Naive B cell (primary cell): ENCODE measurements at regions not wholly inside any gene's neighbourhood (a gene's known extent, or its start where the extent isn't known, plus 50 kb on each side); places are given as distances from the start of the nearest gene placed in this dataset.

Source experiments
- ATAC-seq, 2 donors: fragments of 150-1000 bp; cut with Tn5 transposase; 2 replicates each; pipeline ENCODE4 v1.10.0; 2021; ENCODE audit warnings: low read depth in 2 of 2, mild to moderate bottlenecking in 2 of 2, moderate library complexity in 2 of 2
- DNase-seq: peaks from one replicate; pipeline ENCODE4 v3.0.0; 2022
- H3K27ac Mint-ChIP-seq, 6 donors: one replicate each; pipeline ENCODE4 v1.8.0; 2020 to 2022; ENCODE audit warnings: mild to moderate bottlenecking in 6 of 6, mixed read lengths in 6 of 6, moderate library complexity in 5 of 6, inconsistent platforms in 2 of 6
- H3K27me3 Mint-ChIP-seq, 3 donors: one replicate each; pipeline ENCODE4 v1.8.0; 2021 to 2022; ENCODE audit warnings: mixed read lengths in 3 of 3, mild to moderate bottlenecking in 1 of 3
- H3K36me3 Mint-ChIP-seq, 2 donors: one replicate each; pipeline ENCODE4 v1.8.0; 2020 to 2022; ENCODE audit warnings: mixed read lengths in 2 of 2, inconsistent platforms in 1 of 2, mild to moderate bottlenecking in 1 of 2
- H3K4me1 Mint-ChIP-seq, 3 donors: one replicate each; pipeline ENCODE4 v1.8.0; 2020 to 2022; ENCODE audit warnings: mixed read lengths in 3 of 3, inconsistent platforms in 1 of 3, mild to moderate bottlenecking in 1 of 3, moderate library complexity in 1 of 3
- H3K4me3 Mint-ChIP-seq, 8 donors: one replicate each; pipeline ENCODE4 v1.8.0; 2020 to 2022; ENCODE audit warnings: mild to moderate bottlenecking in 8 of 8, mixed read lengths in 8 of 8, moderate library complexity in 8 of 8, inconsistent platforms in 2 of 8
- H3K9me3 Mint-ChIP-seq, 7 donors: one replicate each; pipeline ENCODE4 v1.8.0; 2020 to 2022; ENCODE audit warnings: mixed read lengths in 7 of 7, mild to moderate bottlenecking in 5 of 7, inconsistent platforms in 2 of 7, moderate library complexity in 1 of 7

DNA sequence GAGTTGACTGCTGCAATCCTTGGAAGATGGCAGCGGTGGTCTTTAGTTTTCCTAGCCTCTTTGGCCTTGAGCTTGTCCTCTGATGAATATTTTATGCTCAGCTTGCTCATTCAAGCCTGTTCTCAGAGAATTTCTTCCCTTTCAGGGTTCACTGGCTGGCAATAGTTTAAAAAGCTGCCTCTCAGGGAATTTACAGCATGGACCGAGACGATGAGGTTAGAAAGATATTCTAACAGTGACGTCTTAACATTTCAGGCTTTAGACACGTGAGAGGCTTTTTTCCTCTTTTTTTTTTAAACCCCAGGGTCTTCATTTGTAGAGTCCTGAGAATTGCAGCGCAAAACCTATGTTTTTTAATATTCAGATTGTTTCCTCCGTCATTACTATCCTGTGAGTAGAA, 120.3 kb upstream of the CLSTN2 start:
- no peaks in the 10 kb centered on the region for H3K36me3 Mint-ChIP-seq
- H3K4me1 Mint-ChIP-seq = no peaks in the 10 kb centered on the region
- H3K4me3 Mint-ChIP-seq = no peak overlapping the region
- peaks cover 3 to 10% (median 8%) of the 10 kb centered on the region in 7 donors for H3K9me3 Mint-ChIP-seq
- no peak overlapping the region for H3K27ac Mint-ChIP-seq
- ATAC-seq (no peak), DNase-seq (no peak)
- H3K27me3 Mint-ChIP-seq = peaks cover 0 to 6% (median 0%) of the 10 kb centered on the region in 3 donors

DNA sequence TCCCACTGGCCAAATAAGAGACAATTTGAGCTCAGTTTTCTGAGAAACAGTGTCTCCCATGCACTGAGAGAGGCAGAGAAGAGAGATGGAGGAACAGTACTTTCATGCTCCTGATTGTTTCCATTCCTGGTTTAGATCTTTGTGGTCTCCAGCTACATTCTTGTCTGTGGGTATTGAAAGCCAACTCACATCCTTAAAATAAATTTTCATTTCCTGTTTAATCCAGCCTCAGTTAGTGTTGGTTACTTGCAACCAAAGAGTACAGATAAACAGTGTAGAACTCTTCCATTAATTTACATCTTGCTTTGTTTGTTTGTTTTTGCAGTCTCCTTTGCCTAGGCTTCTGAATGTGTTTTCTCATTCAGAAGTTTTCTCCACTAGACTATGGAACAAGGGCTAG, 123.7 kb upstream of the CLSTN2 start:
- H3K36me3 Mint-ChIP-seq = no peaks in the 10 kb centered on the region
- ATAC-seq = no peak

DNA sequence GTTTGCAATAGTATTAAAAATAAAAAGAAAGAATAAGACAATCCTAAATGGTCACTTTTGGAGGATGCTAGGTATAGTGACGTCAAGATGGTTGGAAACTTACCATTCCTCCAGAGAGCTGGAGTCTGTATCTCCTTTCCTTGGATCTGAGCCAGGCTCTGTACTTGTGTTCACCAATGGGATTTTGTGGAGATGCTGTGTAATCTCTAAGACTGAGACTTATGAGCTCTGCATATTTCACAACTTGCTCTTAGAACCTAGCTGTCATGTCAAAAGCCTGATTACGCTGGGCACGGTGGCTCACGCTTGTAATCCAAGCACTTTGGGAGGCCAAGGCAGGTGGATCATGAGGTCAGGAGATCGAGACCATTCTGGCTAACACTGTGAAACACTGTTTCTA, 126.8 kb upstream of the CLSTN2 start:
- Mint-ChIP-seq H3K9me3 (peaks cover 0 to 4% (median 0%) of the 10 kb centered on the region in 7 donors), H3K4me1 (no peaks in the 10 kb centered on the region), H3K36me3 (no peaks in the 10 kb centered on the region), H3K27me3 (no peaks in the 10 kb centered on the region), H3K4me3 (no peak overlapping the region), H3K27ac (no peak overlapping the region)
- DNase-seq = no peak
- ATAC-seq = no peak

More for the DNA sequence above, 123.7 kb upstream of the CLSTN2 start:
- Mint-ChIP-seq H3K27me3 (no peaks in the 10 kb centered on the region), H3K4me3 (no peak overlapping the region), H3K27ac (no peak overlapping the region), H3K9me3 (peaks cover 0 to 5% (median 0%) of the 10 kb centered on the region in 7 donors), H3K4me1 (no peaks in the 10 kb centered on the region)
- no peak for DNase-seq

DNA sequence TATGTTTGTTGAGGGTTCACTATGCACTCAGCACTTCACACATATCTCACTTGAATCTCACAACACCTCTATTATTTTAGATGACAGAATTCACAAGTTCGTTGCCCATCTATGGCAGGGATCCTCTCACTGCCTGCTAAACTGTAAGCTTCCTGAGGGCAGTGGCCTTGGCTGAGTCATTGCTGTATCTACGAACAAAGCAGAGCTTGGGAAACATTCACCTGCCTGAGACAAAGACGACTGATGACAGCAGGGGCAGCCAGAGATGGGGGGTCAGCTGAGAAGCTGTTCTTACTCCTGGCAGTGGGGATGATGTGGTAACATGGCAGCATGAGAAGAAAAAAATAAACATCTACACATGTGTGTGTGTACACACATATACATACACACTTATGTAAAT, 125.5 kb upstream of the NMNAT3 start:
- Mint-ChIP-seq H3K27me3 (no peaks in the 10 kb centered on the region), H3K4me3 (no peak overlapping the region), H3K9me3 (no peaks in the 10 kb centered on the region), H3K27ac (no peak overlapping the region), H3K4me1 (no peaks in the 10 kb centered on the region), H3K36me3 (no peaks in the 10 kb centered on the region)
- DNase-seq (no peak), ATAC-seq (no peak)

DNA sequence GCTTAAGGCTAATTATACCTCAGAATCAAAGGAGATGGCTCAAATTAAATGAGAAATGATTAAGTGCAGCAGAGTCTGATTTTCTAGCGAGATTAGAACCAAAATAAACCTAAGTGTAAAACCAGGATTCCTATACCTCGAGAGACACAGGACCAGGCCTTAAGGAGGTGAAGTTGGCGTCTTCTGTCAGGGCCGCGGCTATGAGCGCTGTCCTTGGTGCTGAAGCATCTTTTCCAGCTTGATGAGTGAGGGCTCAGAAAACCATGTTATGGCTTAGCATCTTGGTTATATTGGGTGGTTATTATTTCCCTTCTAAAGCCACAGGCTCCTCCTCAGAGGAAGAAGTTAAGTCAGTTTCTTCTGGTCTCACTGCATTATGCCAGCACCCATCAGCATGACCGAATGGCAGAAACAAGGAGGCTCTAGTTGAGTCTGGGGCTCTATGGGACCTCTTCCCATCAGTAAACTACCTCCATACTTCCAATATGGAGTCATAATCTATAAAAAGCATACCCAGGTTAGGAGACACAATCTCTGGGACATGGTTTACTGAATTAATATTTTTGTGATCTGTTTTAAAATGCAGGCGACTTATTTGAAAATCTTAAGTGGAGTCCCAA, 120.1 kb upstream of the NMNAT3 start:
- H3K4me1 Mint-ChIP-seq = no peaks in the 10 kb centered on the region
- no peak overlapping the region for H3K4me3 Mint-ChIP-seq
- H3K27me3 Mint-ChIP-seq = no peaks in the 10 kb centered on the region
- no peaks in the 10 kb centered on the region for H3K36me3 Mint-ChIP-seq
- H3K9me3 Mint-ChIP-seq = peaks cover 0 to 8% (median 3%) of the 10 kb centered on the region in 7 donors
- DNase-seq (no peak), ATAC-seq (no peak)
- no peak overlapping the region for H3K27ac Mint-ChIP-seq

DNA sequence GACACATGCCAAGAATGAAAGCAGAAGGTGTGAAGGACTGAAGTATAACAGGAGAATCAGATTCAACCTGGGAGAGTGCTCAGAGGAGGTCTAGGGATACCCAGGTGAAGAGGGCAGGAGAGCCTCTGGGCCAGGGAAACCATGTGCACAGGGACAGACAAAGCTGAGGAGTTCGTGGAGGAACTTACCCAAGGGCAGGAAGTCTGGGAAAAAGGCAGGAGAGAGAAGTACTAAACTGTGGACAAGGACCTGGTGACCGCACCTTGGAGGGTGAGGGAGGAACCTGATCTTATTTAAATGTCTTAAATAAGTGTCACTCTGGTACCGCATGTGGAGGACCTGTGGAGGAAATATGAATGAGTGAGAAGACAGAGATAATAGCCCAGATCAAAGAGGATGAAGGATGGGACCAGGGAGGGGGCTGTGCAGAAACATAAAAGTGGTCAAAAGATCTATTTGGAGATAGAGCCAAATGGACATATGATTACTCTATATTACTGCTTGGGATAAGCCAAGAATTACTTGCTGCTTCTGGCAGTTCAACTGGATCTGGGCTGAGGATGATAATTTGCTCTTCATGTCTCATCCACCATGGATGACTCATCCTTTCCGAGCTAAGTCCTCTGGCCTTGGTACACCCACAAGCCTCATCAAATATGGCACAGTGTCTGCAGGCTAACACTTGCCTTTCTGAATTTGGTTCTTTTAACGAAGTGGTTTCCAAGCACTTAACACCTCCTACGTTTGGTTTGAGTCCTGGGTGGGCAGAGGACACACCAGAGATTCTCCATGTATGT, 116.9 kb upstream of the NMNAT3 start:
- H3K4me3 Mint-ChIP-seq = no peak overlapping the region
- no peaks in the 10 kb centered on the region for H3K27me3 Mint-ChIP-seq
- no peak for DNase-seq
- H3K36me3 Mint-ChIP-seq = no peaks in the 10 kb centered on the region
- no peak for ATAC-seq
- H3K4me1 Mint-ChIP-seq = no peaks in the 10 kb centered on the region
- peaks cover 0 to 11% (median 7%) of the 10 kb centered on the region in 7 donors for H3K9me3 Mint-ChIP-seq
- H3K27ac Mint-ChIP-seq = no peak overlapping the region

DNA sequence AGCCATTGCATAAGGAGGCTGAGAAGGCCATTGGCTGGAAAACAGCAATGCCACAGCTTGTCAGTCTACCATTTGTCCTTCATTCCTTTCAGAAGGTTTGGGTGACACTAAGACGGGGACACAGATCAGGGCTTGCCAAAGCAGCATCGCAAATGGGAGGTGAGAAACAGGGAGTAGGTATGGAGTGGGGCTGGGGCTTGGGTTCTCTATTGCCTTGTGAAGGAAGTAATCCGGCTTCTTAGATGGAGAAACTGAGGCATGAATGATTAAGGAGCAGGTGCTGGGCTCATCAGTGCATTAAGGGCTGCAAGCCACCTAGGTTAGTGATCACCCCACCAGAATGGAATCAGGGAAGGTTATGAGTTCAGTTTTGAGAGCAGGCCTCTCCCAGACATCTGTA, 115.6 kb upstream of the NMNAT3 start:
- no peak overlapping the region for H3K27ac Mint-ChIP-seq
- H3K27me3 Mint-ChIP-seq = peaks cover 0 to under 1% (median 0%) of the 10 kb centered on the region in 3 donors
- H3K36me3 Mint-ChIP-seq = no peaks in the 10 kb centered on the region
- no peak overlapping the region for H3K4me3 Mint-ChIP-seq
- DNase-seq (no peak), ATAC-seq (no peak)
- H3K9me3 Mint-ChIP-seq = peaks cover 0 to 14% (median 7%) of the 10 kb centered on the region in 7 donors
- H3K4me1 Mint-ChIP-seq = no peaks in the 10 kb centered on the region

DNA sequence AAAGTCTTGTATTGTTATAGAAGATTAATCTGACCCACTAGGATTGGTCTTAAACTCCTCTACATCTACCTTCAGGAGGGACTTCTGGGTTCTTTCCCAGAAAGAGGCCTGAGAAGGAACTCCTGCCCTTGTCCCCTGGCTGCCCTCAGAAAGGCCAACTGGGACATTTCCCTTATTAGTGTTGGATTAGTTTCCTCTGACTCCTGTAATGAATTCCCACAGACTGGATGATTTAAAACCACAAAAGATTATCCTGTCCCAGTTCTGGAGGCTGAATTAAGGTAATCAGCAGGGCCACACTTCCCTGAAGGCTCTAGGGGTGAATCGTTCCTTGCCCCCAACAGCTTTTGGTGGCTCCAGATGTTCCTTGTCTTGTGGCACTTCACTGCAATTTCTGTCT, 102.8 kb upstream of the NMNAT3 start:
- H3K4me3 Mint-ChIP-seq = no peak overlapping the region
- H3K9me3 Mint-ChIP-seq = peaks cover 0 to 4% (median 0%) of the 10 kb centered on the region in 7 donors
- H3K36me3 Mint-ChIP-seq = no peaks in the 10 kb centered on the region
- ATAC-seq (no peak), DNase-seq (no peak)
- no peak overlapping the region for H3K27ac Mint-ChIP-seq
- no peaks in the 10 kb centered on the region for H3K4me1 Mint-ChIP-seq
- H3K27me3 Mint-ChIP-seq = peaks cover 0 to 14% (median 0%) of the 10 kb centered on the region in 3 donors

DNA sequence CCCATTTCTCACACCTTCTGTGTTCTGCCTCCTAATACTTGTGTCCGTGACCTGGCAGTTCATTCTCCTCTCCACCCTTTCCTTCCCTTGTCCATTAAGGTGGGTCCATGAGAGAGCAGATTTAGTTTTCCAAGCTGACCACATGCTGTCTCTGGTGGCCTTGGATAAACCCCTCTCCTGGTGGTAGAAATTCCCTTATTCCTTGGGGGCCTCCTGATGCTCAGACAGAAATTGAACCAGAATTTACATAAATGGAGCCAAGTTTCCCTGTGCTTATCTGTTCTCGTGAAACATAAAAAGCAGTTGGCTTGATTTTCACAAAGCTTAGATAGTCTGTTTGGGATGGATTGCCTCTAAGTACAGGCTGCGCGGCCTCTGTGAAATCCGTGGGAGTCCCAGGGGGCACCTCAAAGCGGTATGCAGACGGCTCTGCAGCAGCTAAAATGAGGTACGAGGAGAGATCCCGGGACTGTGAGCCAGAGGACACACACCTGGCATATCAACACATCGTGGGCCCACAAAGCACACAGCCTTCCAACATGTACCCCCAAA, 101.0 kb upstream of the NMNAT3 start:
- Mint-ChIP-seq H3K4me1 (no peaks in the 10 kb centered on the region), H3K4me3 (no peak overlapping the region)

DNA sequence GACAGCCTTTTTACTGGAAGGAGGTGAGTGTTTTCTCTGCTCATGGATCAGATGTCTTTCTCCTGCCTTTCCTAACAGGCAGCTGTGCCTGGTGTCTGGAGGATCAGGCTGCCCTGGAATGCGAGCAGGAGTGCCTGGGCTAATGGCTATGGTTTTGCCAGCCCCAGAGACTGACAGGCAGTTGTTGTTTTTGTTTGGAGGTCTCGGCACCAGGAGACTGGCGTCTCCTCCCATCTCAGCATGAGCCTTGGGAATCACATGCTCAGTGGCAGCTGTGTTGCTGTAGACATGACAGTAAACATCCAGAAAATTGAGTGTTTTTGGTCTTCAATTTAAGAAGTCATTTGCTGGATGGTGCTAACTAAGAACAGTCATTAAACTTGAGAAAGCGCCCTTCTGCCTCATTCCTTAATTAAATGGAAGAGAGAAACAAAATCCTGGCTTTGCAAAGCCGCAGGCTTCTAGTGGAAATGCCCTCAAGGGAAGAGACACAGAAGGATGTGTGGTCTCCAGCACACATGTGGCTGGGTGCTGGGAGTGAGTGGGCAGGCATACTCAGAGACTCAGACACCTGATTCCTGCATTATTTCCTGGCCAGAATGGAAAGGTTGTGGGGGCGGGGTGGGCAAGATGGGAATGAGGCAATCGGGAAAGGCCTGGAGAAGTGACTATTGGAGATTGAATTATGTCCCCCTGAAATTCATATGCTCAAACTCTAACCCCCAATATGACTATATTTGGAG, 97.0 kb upstream of the NMNAT3 start:
- no peak for DNase-seq
- H3K4me3 Mint-ChIP-seq = no peak overlapping the region
- ATAC-seq = no peak
- no peaks in the 10 kb centered on the region for H3K4me1 Mint-ChIP-seq
- H3K27me3 Mint-ChIP-seq = peaks cover 4 to 11% (median 11%) of the 10 kb centered on the region in 3 donors
- H3K36me3 Mint-ChIP-seq = no peaks in the 10 kb centered on the region
- peaks cover 0 to 8% (median 0%) of the 10 kb centered on the region in 7 donors for H3K9me3 Mint-ChIP-seq
- H3K27ac Mint-ChIP-seq = no peak overlapping the region

More for the DNA sequence above, 101.0 kb upstream of the NMNAT3 start:
- Mint-ChIP-seq H3K27ac (no peak overlapping the region), H3K27me3 (peaks cover 0 to 9% (median 0%) of the 10 kb centered on the region in 3 donors), H3K9me3 (peaks cover 0 to 3% (median 0%) of the 10 kb centered on the region in 7 donors), H3K36me3 (no peaks in the 10 kb centered on the region)
- ATAC-seq (no peak), DNase-seq (no peak)

DNA sequence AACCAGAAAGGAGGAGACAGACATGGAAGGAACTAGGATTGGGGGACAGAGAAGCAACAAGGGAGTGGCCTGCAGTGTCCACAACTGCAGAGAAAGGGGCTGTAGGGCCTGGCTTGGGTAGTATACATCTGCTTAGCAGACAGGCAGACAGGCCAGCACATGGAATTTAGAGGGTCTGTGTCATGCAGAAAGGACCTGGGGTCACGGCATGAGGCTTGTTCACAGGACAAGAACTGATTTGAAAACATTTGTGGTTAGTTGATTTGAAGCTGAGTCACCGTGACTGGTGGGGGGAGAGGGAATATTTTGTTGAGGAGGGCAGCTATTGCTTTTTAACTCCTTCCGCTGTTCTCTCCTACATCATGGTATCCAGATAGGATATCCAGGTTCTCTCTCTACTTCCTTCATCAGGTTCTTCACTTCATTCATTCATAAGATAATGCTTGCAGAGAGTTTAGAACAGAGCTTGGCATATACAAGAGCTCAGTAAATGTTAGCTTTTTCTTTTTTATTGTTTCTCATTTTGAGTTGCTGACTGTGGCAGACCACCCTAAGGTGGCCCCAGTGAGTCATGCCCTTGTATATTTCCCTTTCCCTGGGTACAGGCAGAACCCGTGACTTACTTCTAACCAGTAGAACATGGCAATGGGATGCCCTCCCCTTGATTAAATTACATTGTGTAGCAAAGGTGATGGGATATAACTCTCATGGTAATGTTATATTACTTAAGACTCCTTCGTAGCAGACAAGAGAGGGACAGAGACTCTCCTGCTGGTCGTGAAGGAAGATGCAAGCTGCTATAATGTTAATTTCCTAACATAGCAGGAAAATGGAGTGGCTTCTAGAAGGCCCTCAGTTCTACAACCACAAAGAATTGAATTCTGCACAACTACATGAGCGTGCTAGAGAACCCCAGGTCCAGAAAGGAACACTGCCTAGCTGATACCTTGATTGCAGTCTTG, 95.0 kb upstream of the NMNAT3 start:
- no peak overlapping the region for H3K4me3 Mint-ChIP-seq
- H3K36me3 Mint-ChIP-seq = no peaks in the 10 kb centered on the region
- peaks cover 0 to 7% (median 0%) of the 10 kb centered on the region in 7 donors for H3K9me3 Mint-ChIP-seq
- no peak overlapping the region for H3K27ac Mint-ChIP-seq
- no peak for DNase-seq
- no peaks in the 10 kb centered on the region for H3K4me1 Mint-ChIP-seq
- H3K27me3 Mint-ChIP-seq = peaks cover 4 to 14% (median 11%) of the 10 kb centered on the region in 3 donors
- no peak for ATAC-seq

DNA sequence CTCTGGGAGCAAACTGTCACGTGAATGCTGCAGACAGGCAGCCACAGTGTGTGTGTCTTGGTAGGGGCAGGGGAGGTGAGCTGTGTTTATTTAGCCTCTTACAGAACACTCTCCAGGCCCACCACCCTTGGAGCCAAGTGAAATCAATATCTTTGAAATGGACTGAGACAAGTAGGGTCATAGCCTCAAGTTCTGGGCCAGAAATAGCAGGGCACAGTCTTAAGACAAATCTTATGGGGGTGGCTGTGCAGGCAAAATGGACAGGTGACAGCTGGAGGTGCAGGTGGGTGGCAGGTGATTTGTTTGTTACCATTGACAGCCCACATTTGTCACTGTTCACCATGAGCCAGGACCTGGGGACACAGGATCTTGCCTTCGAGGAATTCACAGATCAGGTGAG, 93.6 kb upstream of the NMNAT3 start:
- no peak for DNase-seq

More for the DNA sequence above, 93.6 kb upstream of the NMNAT3 start:
- H3K27me3 Mint-ChIP-seq = peaks cover 4 to 11% (median 9%) of the 10 kb centered on the region in 3 donors
- no peaks in the 10 kb centered on the region for H3K36me3 Mint-ChIP-seq
- no peak overlapping the region for H3K4me3 Mint-ChIP-seq
- H3K9me3 Mint-ChIP-seq = peaks cover 0 to 7% (median 0%) of the 10 kb centered on the region in 7 donors
- no peaks in the 10 kb centered on the region for H3K4me1 Mint-ChIP-seq
- H3K27ac Mint-ChIP-seq = no peak overlapping the region
- ATAC-seq = no peak
